ENCODE measurements at regions not wholly inside any gene's neighbourhood (a gene's known extent, or its start where the extent isn't known, plus 50 kb on each side); places are given as distances from the start of the nearest gene placed in this dataset.
A peak's percentile ranks its signal among the peaks of the same experiment; 100 is the strongest.

DNA sequence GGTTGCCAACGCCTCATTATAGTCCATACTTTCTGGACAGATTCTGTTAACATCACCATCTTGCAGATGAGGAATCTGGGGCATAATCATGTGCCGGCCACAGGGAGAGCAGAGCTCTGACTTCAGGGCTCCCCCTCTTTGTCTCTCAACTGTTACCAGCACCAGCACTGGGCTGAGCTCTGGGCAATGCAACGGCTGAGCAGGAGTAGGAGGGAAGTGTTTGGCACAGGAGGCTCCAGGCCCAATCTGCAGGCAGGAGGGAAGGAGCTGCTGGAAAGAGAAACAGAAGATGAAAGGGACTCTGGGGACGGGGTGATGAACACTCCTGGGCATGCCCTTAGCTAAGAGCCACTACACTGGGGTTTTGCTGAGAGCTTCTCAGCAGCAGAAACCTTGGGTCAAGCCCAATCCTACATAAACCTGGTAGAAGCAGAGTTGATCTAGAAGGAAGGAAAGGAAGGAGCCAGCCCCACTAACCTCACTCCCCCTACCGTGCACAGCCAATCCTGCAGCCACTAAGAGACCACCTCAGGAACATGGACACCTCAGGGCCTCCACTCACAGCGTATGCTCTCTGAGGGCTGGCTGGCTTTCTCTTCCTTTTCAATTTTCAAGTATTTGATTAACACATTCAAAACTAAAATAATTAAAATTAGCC lies 73.1 kb upstream of the SPATA12 start (continued):
- TF ChIP-seq, protein P1, sequence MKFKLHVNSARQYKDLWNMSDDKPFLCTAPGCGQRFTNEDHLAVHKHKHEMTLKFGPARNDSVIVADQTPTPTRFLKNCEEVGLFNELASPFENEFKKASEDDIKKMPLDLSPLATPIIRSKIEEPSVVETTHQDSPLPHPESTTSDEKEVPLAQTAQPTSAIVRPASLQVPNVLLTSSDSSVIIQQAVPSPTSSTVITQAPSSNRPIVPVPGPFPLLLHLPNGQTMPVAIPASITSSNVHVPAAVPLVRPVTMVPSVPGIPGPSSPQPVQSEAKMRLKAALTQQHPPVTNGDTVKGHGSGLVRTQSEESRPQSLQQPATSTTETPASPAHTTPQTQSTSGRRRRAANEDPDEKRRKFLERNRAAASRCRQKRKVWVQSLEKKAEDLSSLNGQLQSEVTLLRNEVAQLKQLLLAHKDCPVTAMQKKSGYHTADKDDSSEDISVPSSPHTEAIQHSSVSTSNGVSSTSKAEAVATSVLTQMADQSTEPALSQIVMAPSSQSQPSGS (CRISPR knock-in tag; IDR thresholded peaks at IDR 0.05; ENCODE audit: borderline replicate concordance, low read depth) = no peak
- TF ChIP-seq, protein P2, sequence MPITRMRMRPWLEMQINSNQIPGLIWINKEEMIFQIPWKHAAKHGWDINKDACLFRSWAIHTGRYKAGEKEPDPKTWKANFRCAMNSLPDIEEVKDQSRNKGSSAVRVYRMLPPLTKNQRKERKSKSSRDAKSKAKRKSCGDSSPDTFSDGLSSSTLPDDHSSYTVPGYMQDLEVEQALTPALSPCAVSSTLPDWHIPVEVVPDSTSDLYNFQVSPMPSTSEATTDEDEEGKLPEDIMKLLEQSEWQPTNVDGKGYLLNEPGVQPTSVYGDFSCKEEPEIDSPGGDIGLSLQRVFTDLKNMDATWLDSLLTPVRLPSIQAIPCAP (CRISPR knock-in tag; IDR thresholded peaks at IDR 0.05) = no peak
- no peak for TF ChIP-seq ZNF263 (CRISPR knock-in tag; IDR thresholded peaks at IDR 0.05; ENCODE audit: low read depth)
- TF ChIP-seq, protein P3, sequence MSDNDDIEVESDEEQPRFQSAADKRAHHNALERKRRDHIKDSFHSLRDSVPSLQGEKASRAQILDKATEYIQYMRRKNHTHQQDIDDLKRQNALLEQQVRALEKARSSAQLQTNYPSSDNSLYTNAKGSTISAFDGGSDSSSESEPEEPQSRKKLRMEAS (CRISPR knock-in tag; IDR thresholded peaks at IDR 0.05) = no peak
- no peak for TF ChIP-seq RELA (CRISPR knock-in tag; IDR thresholded peaks at IDR 0.05; ENCODE audit: borderline replicate concordance)
- TF ChIP-seq FOXP4 (CRISPR knock-in tag; IDR thresholded peaks at IDR 0.05) = no peak
- no peak for TF ChIP-seq GABPB1 (CRISPR knock-in tag; IDR thresholded peaks at IDR 0.05)
- no peak for TF ChIP-seq NR1H2 (CRISPR knock-in tag; IDR thresholded peaks at IDR 0.05)
- no peak for TF ChIP-seq ZNF423 (CRISPR knock-in tag; IDR thresholded peaks at IDR 0.05)
- TF ChIP-seq, protein P4, sequence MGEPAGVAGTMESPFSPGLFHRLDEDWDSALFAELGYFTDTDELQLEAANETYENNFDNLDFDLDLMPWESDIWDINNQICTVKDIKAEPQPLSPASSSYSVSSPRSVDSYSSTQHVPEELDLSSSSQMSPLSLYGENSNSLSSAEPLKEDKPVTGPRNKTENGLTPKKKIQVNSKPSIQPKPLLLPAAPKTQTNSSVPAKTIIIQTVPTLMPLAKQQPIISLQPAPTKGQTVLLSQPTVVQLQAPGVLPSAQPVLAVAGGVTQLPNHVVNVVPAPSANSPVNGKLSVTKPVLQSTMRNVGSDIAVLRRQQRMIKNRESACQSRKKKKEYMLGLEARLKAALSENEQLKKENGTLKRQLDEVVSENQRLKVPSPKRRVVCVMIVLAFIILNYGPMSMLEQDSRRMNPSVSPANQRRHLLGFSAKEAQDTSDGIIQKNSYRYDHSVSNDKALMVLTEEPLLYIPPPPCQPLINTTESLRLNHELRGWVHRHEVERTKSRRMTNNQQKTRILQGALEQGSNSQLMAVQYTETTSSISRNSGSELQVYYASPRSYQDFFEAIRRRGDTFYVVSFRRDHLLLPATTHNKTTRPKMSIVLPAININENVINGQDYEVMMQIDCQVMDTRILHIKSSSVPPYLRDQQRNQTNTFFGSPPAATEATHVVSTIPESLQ (CRISPR knock-in tag; IDR thresholded peaks at IDR 0.05) = no peak
- TF ChIP-seq, protein P5, sequence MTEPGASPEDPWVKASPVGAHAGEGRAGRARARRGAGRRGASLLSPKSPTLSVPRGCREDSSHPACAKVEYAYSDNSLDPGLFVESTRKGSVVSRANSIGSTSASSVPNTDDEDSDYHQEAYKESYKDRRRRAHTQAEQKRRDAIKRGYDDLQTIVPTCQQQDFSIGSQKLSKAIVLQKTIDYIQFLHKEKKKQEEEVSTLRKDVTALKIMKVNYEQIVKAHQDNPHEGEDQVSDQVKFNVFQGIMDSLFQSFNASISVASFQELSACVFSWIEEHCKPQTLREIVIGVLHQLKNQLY (CRISPR knock-in tag; IDR thresholded peaks at IDR 0.05) = no peak
- no peak for TF ChIP-seq FOXP1 (CRISPR knock-in tag; IDR thresholded peaks at IDR 0.05; ENCODE audit: borderline replicate concordance)

DNA sequence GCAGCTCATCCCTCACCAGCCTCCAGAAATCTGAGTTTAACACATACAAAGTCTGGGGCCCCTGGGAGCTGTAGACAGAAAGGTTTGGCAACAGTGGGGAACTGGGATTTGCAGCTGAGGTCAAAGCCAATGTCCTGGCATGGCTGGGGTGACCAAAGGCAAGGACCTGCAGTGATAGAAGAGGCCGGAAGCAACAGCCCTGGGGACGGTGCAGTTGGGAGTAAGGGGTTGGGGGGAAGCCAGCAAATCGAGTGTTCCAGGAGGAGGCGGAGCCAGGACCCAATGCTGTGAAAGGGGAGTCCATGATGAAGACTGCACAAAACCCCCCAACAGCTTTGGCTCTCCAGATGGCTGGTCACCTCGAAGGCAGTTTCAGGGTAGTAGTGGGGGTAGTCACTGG lies 74.1 kb upstream of the SPATA12 start:
- CTCF ChIA-PET = interaction anchor here (0.8 to 5.3 kb wide), 5 partner anchors 9 to 333 kb away, joined by 3 to 112 read pairs (median 5); partner anchors contain the start of gene ARHGEF3
- peaks cover 3% of the 10 kb centered on the region for H3K27me3 Mint-ChIP-seq (ENCODE audit: low read depth)
- no peak for DNase-seq (ENCODE audit: low spot score)

More for the DNA sequence above, 74.1 kb upstream of the SPATA12 start:
- no peaks in the 10 kb centered on the region for H3K36me3 Mint-ChIP-seq
- H3K27ac Mint-ChIP-seq = 0 out of 2 replicates have a peak overlapping the region, but pooled peaks have one; percentile 1
- POLR2A ChIA-PET = no interaction called here
- H3K4me1 Mint-ChIP-seq = peaks cover 26% of the 10 kb centered on the region
- no peaks in the 10 kb centered on the region for H3K9me3 Mint-ChIP-seq
- TF ChIP-seq ELF4 (CRISPR knock-in tag; IDR thresholded peaks at IDR 0.05; ENCODE audit: low read depth) (no peak), JAZF1 (CRISPR knock-in tag; IDR thresholded peaks at IDR 0.05) (no peak), ZNF512 (CRISPR knock-in tag; IDR thresholded peaks at IDR 0.05; ENCODE audit: borderline replicate concordance) (no peak), USF1 (CRISPR knock-in tag; IDR thresholded peaks at IDR 0.05) (no peak), KAT7 (CRISPR knock-in tag; IDR thresholded peaks at IDR 0.05; ENCODE audit: borderline replicate concordance) (no peak), FOXP1 (CRISPR knock-in tag; IDR thresholded peaks at IDR 0.05; ENCODE audit: borderline replicate concordance) (no peak), ZNF138 (CRISPR knock-in tag; conservative IDR thresholded peaks at IDR 0.05) (no peak), MYBL2 (CRISPR knock-in tag; IDR thresholded peaks at IDR 0.05) (no peak)
- TF ChIP-seq, protein P6, sequence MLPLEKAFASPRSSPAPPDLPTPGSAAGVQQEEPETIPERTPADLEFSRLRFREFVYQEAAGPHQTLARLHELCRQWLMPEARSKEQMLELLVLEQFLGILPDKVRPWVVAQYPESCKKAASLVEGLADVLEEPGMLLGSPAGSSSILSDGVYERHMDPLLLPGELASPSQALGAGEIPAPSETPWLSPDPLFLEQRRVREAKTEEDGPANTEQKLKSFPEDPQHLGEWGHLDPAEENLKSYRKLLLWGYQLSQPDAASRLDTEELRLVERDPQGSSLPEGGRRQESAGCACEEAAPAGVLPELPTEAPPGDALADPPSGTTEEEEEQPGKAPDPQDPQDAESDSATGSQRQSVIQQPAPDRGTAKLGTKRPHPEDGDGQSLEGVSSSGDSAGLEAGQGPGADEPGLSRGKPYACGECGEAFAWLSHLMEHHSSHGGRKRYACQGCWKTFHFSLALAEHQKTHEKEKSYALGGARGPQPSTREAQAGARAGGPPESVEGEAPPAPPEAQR (CRISPR knock-in tag; IDR thresholded peaks at IDR 0.05) = no peak
- ATAC-seq = peak; percentile 20
- H3K4me3 Mint-ChIP-seq = no peak overlapping the region
